Adrenal gland (tissue), 5 donors: ENCODE measurements at regions not wholly inside any gene's neighbourhood (a gene's known extent, or its start where the extent isn't known, plus 50 kb on each side); places are given as distances from the start of the nearest gene placed in this dataset.

Source experiments
- CTCF ChIP-seq, 6 experiments: fragments of 450-650 bp in 4 of 6; fragments of 200-600 bp in 2 of 6; sonication (generic) in 1 of 6; IDR thresholded peaks; 1 replicate in 5 of 6; 2 replicates in 1 of 6; pipeline versions ENCODE4 v1.5.1 to v1.8.0; 2016 to 2021; ENCODE audit warnings: antibody characterized with exemption in 6 of 6, mild to moderate bottlenecking in 2 of 6, moderate library complexity in 1 of 6
- POLR2A ChIP-seq, 2 donors: fragments of 450-650 bp; IDR thresholded peaks; one replicate each; pipeline ENCODE4 v1.6.1; 2017; ENCODE audit warnings: antibody characterized with exemption in 2 of 2, mild to moderate bottlenecking in 2 of 2, moderate library complexity in 1 of 2
- donor health status: DM: no; HTN: no; CAD: no.

- TF ChIP-seq CTCF (IDR thresholded peaks at IDR 0.05) (no peak), POLR2A (IDR thresholded peaks at IDR 0.05) (no peak)
These were observed 302.7 kb downstream of the RFPL4B start for GRCh38 chr6:112649853-112650252.
